DND-41 (cell line): ENCODE measurements at regions not wholly inside any gene's neighbourhood (a gene's known extent, or its start where the extent isn't known, plus 50 kb on each side); places are given as distances from the start of the nearest gene placed in this dataset.
"Not testable (repeated sequence)": the region's sequence is repeated elsewhere in the genome, so short reads cannot be mapped to it uniquely, and the experiment has no call there.

Experiments used
- ATAC-seq: fragments of 200-7000 bp; cut with Tn5 transposase; 3 replicates; pipeline ENCODE4 v1.9.1; 2021; ENCODE audit warnings: low read depth; ENCODE audit not compliant: insufficient read depth
- DNase-seq: peaks from one replicate; pipeline ENCODE4 v3.0.0-alpha.2; 2020
- H2AFZ ChIP-seq: 2 replicates; pipeline ENCODE4 v1.6.0; 2012; ENCODE audit warnings: low read depth, low read length
- H3K27ac ChIP-seq: 2 replicates; pipeline ENCODE4 v1.5.1; 2012; ENCODE audit warnings: low read length, inconsistent platforms
- H3K27me3 ChIP-seq: fragments of 200-600 bp; sonication (generic); 2 replicates; pipeline ENCODE4 v1.6.0; 2012; ENCODE audit warnings: low read length, mild to moderate bottlenecking, inconsistent platforms; ENCODE audit not compliant: insufficient read depth, poor library complexity
- H3K36me3 ChIP-seq: 2 replicates; pipeline ENCODE4 v1.5.1; 2012; ENCODE audit warnings: low read length, inconsistent platforms; ENCODE audit not compliant: insufficient read depth
- H3K4me1 ChIP-seq: 2 replicates; pipeline ENCODE4 v1.5.1; 2012; ENCODE audit warnings: mild to moderate bottlenecking, low read length; ENCODE audit not compliant: insufficient read depth
- H3K4me2 ChIP-seq: 2 replicates; pipeline ENCODE4 v1.6.0; 2012; ENCODE audit warnings: mild to moderate bottlenecking, moderate library complexity, low read length, inconsistent platforms; ENCODE audit not compliant: insufficient read depth
- H3K4me3 ChIP-seq, 2 experiments: fragments of 200-600 bp in 1 of 2; shearing (Covaris generic) in 1 of 2; 2 replicates each; pipeline ENCODE4 v1.5.1; 2012 to 2016; ENCODE audit warnings: inconsistent platforms in 2 of 2, low read length in 2 of 2, mild to moderate bottlenecking in 2 of 2, low read depth in 1 of 2, moderate library complexity in 1 of 2
- H3K79me2 ChIP-seq: 2 replicates; pipeline ENCODE4 v1.6.0; 2012; ENCODE audit warnings: low read length, inconsistent platforms; ENCODE audit not compliant: insufficient read depth
- H3K9ac ChIP-seq: 2 replicates; pipeline ENCODE4 v1.6.0; 2012; ENCODE audit warnings: low read depth, mild to moderate bottlenecking, inconsistent platforms, low read length, moderate library complexity
- H3K9me3 ChIP-seq: 2 replicates; pipeline ENCODE4 v1.5.1; 2012; ENCODE audit warnings: low read length, moderate library complexity, mild to moderate bottlenecking, inconsistent platforms; ENCODE audit not compliant: insufficient read depth, severe bottlenecking
- H4K20me1 ChIP-seq: 2 replicates; pipeline ENCODE4 v1.6.0; 2012; ENCODE audit warnings: low read length; ENCODE audit not compliant: insufficient read depth
- EZH2 ChIP-seq: IDR thresholded peaks from 3 replicates; pipeline ENCODE4 v1.6.1; 2012; ENCODE audit warnings: borderline replicate concordance, low read depth, mild to moderate bottlenecking, moderate library complexity, low read length, inconsistent platforms; ENCODE audit not compliant: severe bottlenecking
- TF ChIP-seq, protein P1 (sequence below): IDR thresholded peaks from 2 replicates; pipeline ENCODE4 v1.5.1; 2012; ENCODE audit warnings: borderline replicate concordance, low read length, moderate library complexity, mild to moderate bottlenecking; ENCODE audit not compliant: poor library complexity, severe bottlenecking; ENCODE audit errors: extremely low read depth

DNA sequence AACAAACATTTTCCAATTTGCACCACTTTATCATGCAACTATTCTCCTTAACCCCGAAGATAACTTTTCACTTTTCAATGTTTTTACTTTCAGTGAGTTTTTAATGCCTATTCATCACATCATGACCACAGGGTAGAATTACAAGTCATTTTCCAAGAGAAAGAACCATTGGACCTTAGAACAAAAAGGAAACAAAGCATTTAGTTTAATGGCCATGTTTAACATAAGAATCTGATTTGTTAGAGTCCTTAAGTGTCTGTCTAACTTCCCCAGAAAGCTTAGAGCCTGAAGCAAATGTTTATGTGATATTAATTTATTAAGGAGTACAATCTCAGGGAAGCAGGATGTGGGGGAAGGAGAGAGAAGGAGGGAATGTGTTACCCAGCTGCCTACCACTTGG, 325.8 kb upstream of the RIOK2 start:
- TF ChIP-seq EZH2 = no peak
- TF ChIP-seq, protein P1, sequence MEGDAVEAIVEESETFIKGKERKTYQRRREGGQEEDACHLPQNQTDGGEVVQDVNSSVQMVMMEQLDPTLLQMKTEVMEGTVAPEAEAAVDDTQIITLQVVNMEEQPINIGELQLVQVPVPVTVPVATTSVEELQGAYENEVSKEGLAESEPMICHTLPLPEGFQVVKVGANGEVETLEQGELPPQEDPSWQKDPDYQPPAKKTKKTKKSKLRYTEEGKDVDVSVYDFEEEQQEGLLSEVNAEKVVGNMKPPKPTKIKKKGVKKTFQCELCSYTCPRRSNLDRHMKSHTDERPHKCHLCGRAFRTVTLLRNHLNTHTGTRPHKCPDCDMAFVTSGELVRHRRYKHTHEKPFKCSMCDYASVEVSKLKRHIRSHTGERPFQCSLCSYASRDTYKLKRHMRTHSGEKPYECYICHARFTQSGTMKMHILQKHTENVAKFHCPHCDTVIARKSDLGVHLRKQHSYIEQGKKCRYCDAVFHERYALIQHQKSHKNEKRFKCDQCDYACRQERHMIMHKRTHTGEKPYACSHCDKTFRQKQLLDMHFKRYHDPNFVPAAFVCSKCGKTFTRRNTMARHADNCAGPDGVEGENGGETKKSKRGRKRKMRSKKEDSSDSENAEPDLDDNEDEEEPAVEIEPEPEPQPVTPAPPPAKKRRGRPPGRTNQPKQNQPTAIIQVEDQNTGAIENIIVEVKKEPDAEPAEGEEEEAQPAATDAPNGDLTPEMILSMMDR = no peak
- Histone ChIP-seq H3K36me3 (no peaks in the 10 kb centered on the region), H3K4me2 (no peak overlapping the region), H3K4me3 (no peak overlapping the region), H4K20me1 (no peaks in the 10 kb centered on the region), H3K9ac (no peak overlapping the region), H3K27ac (no peak overlapping the region), H3K9me3 (no peaks in the 10 kb centered on the region), H3K27me3 (no peaks in the 10 kb centered on the region), H3K79me2 (no peaks in the 10 kb centered on the region), H2AFZ (no peak overlapping the region), H3K4me1 (no peaks in the 10 kb centered on the region)
- ATAC-seq (no peak), DNase-seq (no peak)

DNA sequence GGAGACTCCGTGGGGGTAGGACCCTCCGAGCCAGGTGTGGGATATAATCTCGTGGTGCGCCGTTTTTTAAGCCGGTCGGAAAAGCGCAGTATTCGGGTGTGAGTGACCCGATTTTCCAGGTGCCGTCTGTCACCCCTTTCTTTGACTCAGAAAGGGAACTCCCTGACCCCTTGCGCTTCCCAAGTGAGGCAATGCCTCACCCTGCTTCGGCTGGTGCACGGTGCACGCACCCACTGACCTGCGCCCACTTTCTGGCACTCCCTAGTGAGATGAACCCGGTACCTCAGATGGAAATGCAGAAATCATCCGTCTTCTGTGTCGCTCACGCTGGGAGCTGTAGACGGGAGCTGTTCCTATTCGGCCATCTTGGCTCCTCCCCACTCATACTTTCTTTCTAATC, 336.5 kb upstream of the RIOK2 start:
- H3K27ac ChIP-seq, H3K27me3 ChIP-seq, H3K4me3 ChIP-seq, H3K79me2 ChIP-seq, H2AFZ ChIP-seq, H4K20me1 ChIP-seq, H3K4me1 ChIP-seq, H3K9me3 ChIP-seq, H3K9ac ChIP-seq, H3K4me2 ChIP-seq, H3K36me3 ChIP-seq, DNase-seq, ATAC-seq: not testable (repeated sequence)

DNA sequence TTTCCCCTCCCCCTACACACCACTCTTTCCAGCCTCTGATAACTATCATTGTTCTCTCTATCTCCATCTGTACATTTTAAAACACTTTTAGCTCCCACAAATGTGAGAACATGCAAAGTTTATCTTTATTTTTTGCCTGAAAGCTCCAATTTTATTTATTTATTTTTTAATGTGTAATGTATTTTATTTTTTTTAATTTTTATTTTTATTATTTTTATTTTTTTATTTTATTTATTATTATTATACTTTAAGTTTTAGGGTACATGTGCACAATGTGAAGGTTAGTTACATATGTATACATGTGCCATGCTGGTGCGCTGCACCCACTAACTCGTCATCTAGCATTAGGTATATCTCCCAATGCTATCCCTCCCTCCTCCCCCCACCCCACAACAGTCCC, 340.3 kb upstream of the RIOK2 start:
- H3K36me3 ChIP-seq, H3K27me3 ChIP-seq, H3K9ac ChIP-seq, ATAC-seq, DNase-seq, H3K9me3 ChIP-seq, H3K4me1 ChIP-seq, H3K79me2 ChIP-seq, H3K4me2 ChIP-seq, H2AFZ ChIP-seq, H3K27ac ChIP-seq, H4K20me1 ChIP-seq, H3K4me3 ChIP-seq: not testable (repeated sequence)

DNA sequence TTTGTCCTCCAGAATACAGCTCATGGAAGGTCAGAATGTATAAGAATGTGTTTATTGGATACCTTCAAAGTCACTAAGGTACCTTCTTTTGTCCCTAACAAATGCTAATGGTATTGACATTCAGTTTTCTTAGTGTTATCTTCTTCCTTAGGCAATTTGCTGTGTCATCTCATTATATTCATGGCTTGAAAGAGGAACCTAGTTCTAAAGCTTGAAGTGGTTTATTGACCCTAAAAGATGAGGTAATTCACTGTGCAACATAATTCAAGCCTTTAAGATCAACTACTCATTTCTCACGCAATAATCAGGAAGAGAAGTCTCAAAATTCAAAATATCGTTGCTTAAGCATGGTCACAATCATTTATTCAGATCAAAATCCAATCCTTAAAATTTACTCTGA, 342.7 kb upstream of the RIOK2 start:
- H3K36me3 ChIP-seq = no peaks in the 10 kb centered on the region
- no peak overlapping the region for H3K27ac ChIP-seq
- TF ChIP-seq, protein P1 = no peak
- no peak for TF ChIP-seq EZH2
- no peaks in the 10 kb centered on the region for H3K9me3 ChIP-seq
- H3K79me2 ChIP-seq = no peaks in the 10 kb centered on the region
- H4K20me1 ChIP-seq = no peaks in the 10 kb centered on the region
- H3K4me1 ChIP-seq = no peaks in the 10 kb centered on the region
- H3K27me3 ChIP-seq = no peaks in the 10 kb centered on the region
- ATAC-seq = no peak
- H2AFZ ChIP-seq = no peak overlapping the region
- no peak for DNase-seq
- no peak overlapping the region for H3K4me3 ChIP-seq
- no peak overlapping the region for H3K9ac ChIP-seq
- H3K4me2 ChIP-seq = no peak overlapping the region
